D721Med (cell line): ENCODE measurements at regions not wholly inside any gene's neighbourhood (a gene's known extent, or its start where the extent isn't known, plus 50 kb on each side); places are given as distances from the start of the nearest gene placed in this dataset.
A peak's percentile ranks its signal among the peaks of the same experiment; 100 is the strongest.
"Not testable (repeated sequence)": the region's sequence is repeated elsewhere in the genome, so short reads cannot be mapped to it uniquely, and the experiment has no call there.

Source experiments
- DNase-seq: peaks from one replicate; pipeline ENCODE4 v3.0.0; 2011; ENCODE audit warnings: low spot score; ENCODE audit not compliant: insufficient read length
- FAIRE-seq: peaks from 2 replicates; lab custom pipeline; 2011; peaks lifted over from hg19 to GRCh38; lab: Jason Lieb, UNC
- CTCF ChIP-seq: IDR thresholded peaks from 2 replicates; pipeline ENCODE4 v1.5.1; 2012; ENCODE audit warnings: mild to moderate bottlenecking, control low read depth; ENCODE audit not compliant: insufficient read depth; ENCODE audit errors: missing control alignments

GRCh38 chr14:46550836-46551235, 100.7 kb downstream of the RPL10L start:
- no peak for DNase-seq
- no peak for TF ChIP-seq CTCF
- FAIRE-seq, result no peak

GRCh38 chr14:46540986-46541385, 110.6 kb downstream of the RPL10L start:
- TF ChIP-seq CTCF, result no peak
- FAIRE-seq, result no peak

GRCh38 chr14:46519121-46519520, 132.5 kb downstream of the RPL10L start:
- DNase-seq (no peak), FAIRE-seq (no peak)
- no peak for TF ChIP-seq CTCF

More at GRCh38 chr14:46540986-46541385, 110.6 kb downstream of the RPL10L start:
- no peak for DNase-seq

- DNase-seq, FAIRE-seq: not testable (repeated sequence)
Observed at GRCh38 chr14:46508752-46509151, 142.8 kb downstream of the RPL10L start.

GRCh38 chr14:46499521-46499920, 152.1 kb downstream of the RPL10L start:
- no peak for TF ChIP-seq CTCF
- DNase-seq (no peak), FAIRE-seq (no peak)

- TF ChIP-seq CTCF, result no peak
- no peak for FAIRE-seq
Observed at GRCh38 chr14:46496409-46496808, 155.2 kb downstream of the RPL10L start.

GRCh38 chr14:46490238-46490685, 161.3 kb downstream of the RPL10L start:
- peak; percentile 27 for TF ChIP-seq CTCF
- no peak for DNase-seq
- no peak for FAIRE-seq

More at GRCh38 chr14:46496409-46496808, 155.2 kb downstream of the RPL10L start:
- DNase-seq, result no peak

GRCh38 chr14:46488374-46488773, 163.2 kb downstream of the RPL10L start:
- no peak for TF ChIP-seq CTCF
- no peak for DNase-seq
- FAIRE-seq, result no peak
